Loucy (cell line): ENCODE measurements at regions not wholly inside any gene's neighbourhood (a gene's known extent, or its start where the extent isn't known, plus 50 kb on each side); places are given as distances from the start of the nearest gene placed in this dataset.

Experiments
- CTCF ChIP-seq: fragments of 200-600 bp; sonication (generic); conservative IDR thresholded peaks from 2 replicates; pipeline ENCODE4 v1.5.1; 2014; ENCODE audit warnings: mild to moderate bottlenecking, antibody characterized with exemption, low read length
- EZH2phosphoT487 ChIP-seq: fragments of 200-600 bp; IDR thresholded peaks from 2 replicates; pipeline ENCODE4 v1.6.1; 2018; ENCODE audit warnings: antibody characterized with exemption, mild to moderate bottlenecking, moderate library complexity, borderline replicate concordance

- TF ChIP-seq CTCF (no peak), EZH2phosphoT487 (no peak)
Observed at GRCh38 chr2:143909577-143910353, 610.2 kb downstream of the ZEB2 start.
